HPDE6-E6E7 (cell line): ENCODE measurements at regions not wholly inside any gene's neighbourhood (a gene's known extent, or its start where the extent isn't known, plus 50 kb on each side); places are given as distances from the start of the nearest gene placed in this dataset.

Source experiments
- DNase-seq: peaks from one replicate; pipeline ENCODE4 v3.0.0; 2011; ENCODE audit warnings: missing footprints; ENCODE audit errors: extremely low spot score

GRCh38 chr13:109859216-109859835, 72.9 kb upstream of the IRS2 start:
- no peak for DNase-seq

GRCh38 chr13:109858319-109858718, 71.9 kb upstream of the IRS2 start:
- DNase-seq, result peak; percentile 61

GRCh38 chr13:109857803-109858202, 71.4 kb upstream of the IRS2 start:
- DNase-seq, result no peak

- DNase-seq, result no peak
Observed at GRCh38 chr13:109857325-109857724, 70.9 kb upstream of the IRS2 start.

GRCh38 chr13:109856350-109856749, 70.0 kb upstream of the IRS2 start:
- DNase-seq, result no peak

GRCh38 chr13:109853153-109853552, 66.8 kb upstream of the IRS2 start:
- DNase-seq, result no peak

- no peak for DNase-seq
Observed at GRCh38 chr13:109846185-109846584, 59.8 kb upstream of the IRS2 start.

GRCh38 chr13:109844396-109844795, 58.0 kb upstream of the IRS2 start:
- DNase-seq, result no peak

- DNase-seq, result no peak
Observed at GRCh38 chr13:109843695-109844094, 57.3 kb upstream of the IRS2 start.

GRCh38 chr13:109842212-109842920, 56.0 kb upstream of the IRS2 start:
- DNase-seq, result no peak

GRCh38 chr13:109840893-109841287, 54.5 kb upstream of the IRS2 start:
- DNase-seq, result no peak

- peak; percentile 47 for DNase-seq
Observed at GRCh38 chr13:109840201-109840892, 54.0 kb upstream of the IRS2 start.

- no peak for DNase-seq
Observed at GRCh38 chr13:109836629-109837607, 50.5 kb upstream of the IRS2 start.
